ENCODE measurements at regions not wholly inside any gene's neighbourhood (a gene's known extent, or its start where the extent isn't known, plus 50 kb on each side); places are given as distances from the start of the nearest gene placed in this dataset.
A peak's percentile ranks its signal among the peaks of the same experiment; 100 is the strongest.
"Not testable (repeated sequence)": the region's sequence is repeated elsewhere in the genome, so short reads cannot be mapped to it uniquely, and the experiment has no call there.

GRCh38 chr17:68097161-68097805 lies 61.7 kb downstream of the KPNA2 start:
- peaks cover 6% of the 10 kb centered on the region for H3K4me1 ChIP-seq (ENCODE audit: insufficient read depth, low read length)
- no peak overlapping the region for H3K4me3 ChIP-seq (ENCODE audit: low read length)
- H3K9me3 ChIP-seq (ENCODE audit: low read depth, low read length) = no peaks in the 10 kb centered on the region
- no peaks in the 10 kb centered on the region for H3K27me3 ChIP-seq (ENCODE audit: insufficient read depth, low read length)

- not testable (repeated sequence) for H3K27me3 ChIP-seq (ENCODE audit: insufficient read depth, low read length); H3K4me3 ChIP-seq (ENCODE audit: low read length); H3K9me3 ChIP-seq (ENCODE audit: low read depth, low read length)
- H3K4me1 ChIP-seq (ENCODE audit: insufficient read depth, low read length) = peaks cover 17% of the 10 kb centered on the region
Measured at GRCh38 chr17:68099341-68099753, 63.8 kb downstream of the KPNA2 start.

GRCh38 chr17:68100000-68100641 lies 64.6 kb downstream of the KPNA2 start:
- Histone ChIP-seq H3K27me3 (ENCODE audit: insufficient read depth, low read length) (no peaks in the 10 kb centered on the region), H3K9me3 (ENCODE audit: low read depth, low read length) (no peaks in the 10 kb centered on the region), H3K4me3 (ENCODE audit: low read length) (no peak overlapping the region), H3K4me1 (ENCODE audit: insufficient read depth, low read length) (peaks cover 17% of the 10 kb centered on the region)

- Histone ChIP-seq H3K4me1 (ENCODE audit: insufficient read depth, low read length) (peaks cover 19% of the 10 kb centered on the region), H3K27me3 (ENCODE audit: insufficient read depth, low read length) (no peaks in the 10 kb centered on the region), H3K9me3 (ENCODE audit: low read depth, low read length) (no peaks in the 10 kb centered on the region), H3K4me3 (ENCODE audit: low read length) (peak overlapping the region; percentile 72)
Measured at GRCh38 chr17:68101075-68101986, 65.8 kb downstream of the KPNA2 start.

GRCh38 chr17:68101987-68102314 lies 66.4 kb downstream of the KPNA2 start:
- Histone ChIP-seq H3K4me3 (ENCODE audit: low read length) (peak overlapping the region; percentile 72), H3K27me3 (ENCODE audit: insufficient read depth, low read length) (no peaks in the 10 kb centered on the region), H3K9me3 (ENCODE audit: low read depth, low read length) (no peaks in the 10 kb centered on the region), H3K4me1 (ENCODE audit: insufficient read depth, low read length) (peaks cover 22% of the 10 kb centered on the region)

GRCh38 chr17:68102318-68102758 lies 66.8 kb downstream of the KPNA2 start:
- peaks cover 22% of the 10 kb centered on the region for H3K4me1 ChIP-seq (ENCODE audit: insufficient read depth, low read length)
- no peaks in the 10 kb centered on the region for H3K27me3 ChIP-seq (ENCODE audit: insufficient read depth, low read length)
- no peaks in the 10 kb centered on the region for H3K9me3 ChIP-seq (ENCODE audit: low read depth, low read length)
- peak overlapping the region; percentile 72 for H3K4me3 ChIP-seq (ENCODE audit: low read length)

GRCh38 chr17:68103148-68103547 lies 67.6 kb downstream of the KPNA2 start:
- H3K9me3 ChIP-seq (ENCODE audit: low read depth, low read length) = no peaks in the 10 kb centered on the region
- peaks cover 22% of the 10 kb centered on the region for H3K4me1 ChIP-seq (ENCODE audit: insufficient read depth, low read length)
- H3K27me3 ChIP-seq (ENCODE audit: insufficient read depth, low read length) = no peaks in the 10 kb centered on the region
- no peak overlapping the region for H3K4me3 ChIP-seq (ENCODE audit: low read length)

- Histone ChIP-seq H3K27me3 (ENCODE audit: insufficient read depth, low read length) (no peaks in the 10 kb centered on the region), H3K4me1 (ENCODE audit: insufficient read depth, low read length) (peaks cover 18% of the 10 kb centered on the region), H3K4me3 (ENCODE audit: low read length) (no peak overlapping the region), H3K9me3 (ENCODE audit: low read depth, low read length) (no peaks in the 10 kb centered on the region)
Measured at GRCh38 chr17:68106085-68106484, 70.5 kb downstream of the KPNA2 start.

GRCh38 chr17:68107373-68107772 lies 71.8 kb downstream of the KPNA2 start:
- no peaks in the 10 kb centered on the region for H3K27me3 ChIP-seq (ENCODE audit: insufficient read depth, low read length)
- H3K4me3 ChIP-seq (ENCODE audit: low read length) = no peak overlapping the region
- no peaks in the 10 kb centered on the region for H3K9me3 ChIP-seq (ENCODE audit: low read depth, low read length)
- peaks cover 15% of the 10 kb centered on the region for H3K4me1 ChIP-seq (ENCODE audit: insufficient read depth, low read length)

- Histone ChIP-seq H3K4me1 (ENCODE audit: insufficient read depth, low read length) (peaks cover 5% of the 10 kb centered on the region), H3K27me3 (ENCODE audit: insufficient read depth, low read length) (no peaks in the 10 kb centered on the region), H3K4me3 (ENCODE audit: low read length) (no peak overlapping the region), H3K9me3 (ENCODE audit: low read depth, low read length) (no peaks in the 10 kb centered on the region)
Measured at GRCh38 chr17:68108313-68109000, 72.9 kb downstream of the KPNA2 start.

GRCh38 chr17:68109404-68109803 lies 73.9 kb downstream of the KPNA2 start:
- not testable (repeated sequence) for H3K27me3 ChIP-seq (ENCODE audit: insufficient read depth, low read length); H3K4me1 ChIP-seq (ENCODE audit: insufficient read depth, low read length); H3K4me3 ChIP-seq (ENCODE audit: low read length); H3K9me3 ChIP-seq (ENCODE audit: low read depth, low read length)

GRCh38 chr17:68116211-68116610 lies 80.7 kb downstream of the KPNA2 start:
- not testable (repeated sequence) for H3K4me3 ChIP-seq (ENCODE audit: low read length); H3K9me3 ChIP-seq (ENCODE audit: low read depth, low read length); H3K4me1 ChIP-seq (ENCODE audit: insufficient read depth, low read length); H3K27me3 ChIP-seq (ENCODE audit: insufficient read depth, low read length)

- no peak overlapping the region for H3K4me3 ChIP-seq (ENCODE audit: low read length)
- H3K9me3 ChIP-seq (ENCODE audit: low read depth, low read length) = no peaks in the 10 kb centered on the region
- H3K4me1 ChIP-seq (ENCODE audit: insufficient read depth, low read length) = peaks cover 7% of the 10 kb centered on the region
- no peaks in the 10 kb centered on the region for H3K27me3 ChIP-seq (ENCODE audit: insufficient read depth, low read length)
Measured at GRCh38 chr17:68122587-68122986, 87.1 kb downstream of the KPNA2 start.

- H3K4me1 ChIP-seq (ENCODE audit: insufficient read depth, low read length) = peaks cover 7% of the 10 kb centered on the region
- no peaks in the 10 kb centered on the region for H3K9me3 ChIP-seq (ENCODE audit: low read depth, low read length)
- no peak overlapping the region for H3K4me3 ChIP-seq (ENCODE audit: low read length)
- H3K27me3 ChIP-seq (ENCODE audit: insufficient read depth, low read length) = no peaks in the 10 kb centered on the region
Measured at GRCh38 chr17:68125111-68125870, 89.8 kb downstream of the KPNA2 start.
